ENCODE measurements at regions not wholly inside any gene's neighbourhood (a gene's known extent, or its start where the extent isn't known, plus 50 kb on each side); places are given as distances from the start of the nearest gene placed in this dataset.

- TF ChIP-seq CTCF (IDR thresholded peaks at IDR 0.05) (no peak), EP300 (IDR thresholded peaks at IDR 0.05) (no peak), MAZ (IDR thresholded peaks at IDR 0.05; ENCODE audit: borderline replicate concordance, low read depth, low read length) (no peak), MAFK (IDR thresholded peaks at IDR 0.05; ENCODE audit: partially characterized antibody) (no peak), POLR2A (IDR thresholded peaks at IDR 0.05; ENCODE audit: low read length) (no peak), ZFP36 (IDR thresholded peaks at IDR 0.05; ENCODE audit: borderline replicate concordance, partially characterized antibody) (no peak), USF2 (IDR thresholded peaks at IDR 0.05) (no peak), JUN (IDR thresholded peaks at IDR 0.05) (no peak), HOXB5 (CRISPR knock-in tag; IDR thresholded peaks at IDR 0.05) (no peak), PHF8 (IDR thresholded peaks at IDR 0.05; ENCODE audit: borderline replicate concordance, low read depth) (no peak), CEBPB (IDR thresholded peaks at IDR 0.05) (no peak), HDAC2 (IDR thresholded peaks at IDR 0.05) (no peak), SREBF2 (IDR thresholded peaks at IDR 0.05) (no peak)
These were observed 242.6 kb downstream of the GATA3 start for GRCh38 chr10:8297107-8297506.
